H9 (cell line): ENCODE measurements at regions not wholly inside any gene's neighbourhood (a gene's known extent, or its start where the extent isn't known, plus 50 kb on each side); places are given as distances from the start of the nearest gene placed in this dataset.

Experiments
- DNase-seq: peaks from one replicate; pipeline ENCODE4 v3.0.0-alpha.2; 2017
- H2AFZ ChIP-seq: one replicate; pipeline ENCODE4 v1.6.1; 2013; ENCODE audit warnings: mild to moderate bottlenecking, low read length, control low read depth, moderate library complexity
- H2AK5ac ChIP-seq: 2 replicates; pipeline ENCODE4 v1.6.1; 2013; ENCODE audit warnings: low read length, control low read depth, mixed read lengths; ENCODE audit not compliant: insufficient read length
- H2BK120ac ChIP-seq: one replicate; pipeline ENCODE4 v1.6.1; 2013; ENCODE audit warnings: low read depth, mild to moderate bottlenecking, low read length, control low read depth, inconsistent platforms; ENCODE audit not compliant: poor library complexity, severe bottlenecking
- H2BK12ac ChIP-seq: 2 replicates; pipeline ENCODE4 v1.6.1; 2013; ENCODE audit warnings: low read length, control low read depth, mixed read lengths, low read depth; ENCODE audit not compliant: insufficient read length
- H2BK15ac ChIP-seq: 2 replicates; pipeline ENCODE4 v1.6.1; 2013; ENCODE audit warnings: low read depth, low read length, control low read depth
- H2BK20ac ChIP-seq: one replicate; pipeline ENCODE4 v1.6.1; 2013; ENCODE audit warnings: low read depth, mild to moderate bottlenecking, low read length, control low read depth, inconsistent platforms; ENCODE audit not compliant: poor library complexity, severe bottlenecking
- H2BK5ac ChIP-seq: 2 replicates; pipeline ENCODE4 v1.6.1; 2013; ENCODE audit warnings: low read length, control low read depth, mixed read lengths; ENCODE audit not compliant: insufficient read length
- H3K14ac ChIP-seq: 2 replicates; pipeline ENCODE4 v1.6.1; 2013; ENCODE audit warnings: low read length, control low read depth; ENCODE audit not compliant: insufficient read depth
- H3K18ac ChIP-seq: 2 replicates; pipeline ENCODE4 v1.6.1; 2013; ENCODE audit warnings: low read depth, mild to moderate bottlenecking, mixed read lengths, low read length, control low read depth; ENCODE audit not compliant: insufficient read length
- H3K23ac ChIP-seq: 2 replicates; pipeline ENCODE4 v1.6.1; 2013; ENCODE audit warnings: low read length, control low read depth, mixed read lengths, low read depth; ENCODE audit not compliant: insufficient read length
- H3K23me2 ChIP-seq: 2 replicates; pipeline ENCODE4 v1.6.1; 2013; ENCODE audit warnings: low read depth, mild to moderate bottlenecking, mixed read lengths, low read length, control low read depth; ENCODE audit not compliant: insufficient read length, poor library complexity, severe bottlenecking
- H3K27ac ChIP-seq: 2 replicates; pipeline ENCODE4 v1.5.1; 2013; ENCODE audit warnings: low read length, control low read depth, mixed read lengths, low read depth; ENCODE audit not compliant: insufficient read length
- H3K27me3 ChIP-seq: 2 replicates; pipeline ENCODE4 v1.6.1; 2013; ENCODE audit warnings: low read length, control low read depth, inconsistent platforms; ENCODE audit not compliant: insufficient read depth
- H3K4ac ChIP-seq: 2 replicates; pipeline ENCODE4 v1.6.1; 2013; ENCODE audit warnings: low read depth, mild to moderate bottlenecking, control low read depth, inconsistent platforms, low read length, moderate library complexity
- H3K4me1 ChIP-seq: 2 replicates; pipeline ENCODE4 v1.6.1; 2013; ENCODE audit warnings: low read length, control low read depth, inconsistent platforms; ENCODE audit not compliant: insufficient read depth
- H3K4me2 ChIP-seq: 2 replicates; pipeline ENCODE4 v1.6.1; 2013; ENCODE audit warnings: low read length, control low read depth, mixed read lengths; ENCODE audit not compliant: insufficient read length, insufficient read depth
- H3K56ac ChIP-seq: 2 replicates; pipeline ENCODE4 v1.6.1; 2013; ENCODE audit warnings: low read depth, mild to moderate bottlenecking, mixed read lengths, low read length, control low read depth; ENCODE audit not compliant: insufficient read length
- H3K79me1 ChIP-seq: 2 replicates; pipeline ENCODE4 v1.6.1; 2013; ENCODE audit warnings: low read depth, mild to moderate bottlenecking, moderate library complexity, low read length, control low read depth, inconsistent platforms; ENCODE audit not compliant: insufficient read depth, poor library complexity, severe bottlenecking
- H3K79me2 ChIP-seq: 2 replicates; pipeline ENCODE4 v1.6.1; 2013; ENCODE audit warnings: low read length, control low read depth, inconsistent platforms; ENCODE audit not compliant: insufficient read depth
- H3K9ac ChIP-seq: 2 replicates; pipeline ENCODE4 v1.6.1; 2013; ENCODE audit warnings: low read length, control low read depth, mixed read lengths; ENCODE audit not compliant: insufficient read length; ENCODE audit errors: extremely low read depth
- H3K9me3 ChIP-seq: one replicate; pipeline ENCODE4 v1.6.1; 2013; ENCODE audit warnings: low read depth, low read length, inconsistent platforms; ENCODE audit not compliant: control insufficient read depth
- H3T11ph ChIP-seq: one replicate; pipeline ENCODE4 v1.6.1; 2013; ENCODE audit warnings: mild to moderate bottlenecking, low read length, control low read depth, inconsistent platforms
- H4K20me1 ChIP-seq: one replicate; pipeline ENCODE4 v1.6.1; 2013; ENCODE audit not compliant: control insufficient read depth, insufficient read length, insufficient read depth
- H4K5ac ChIP-seq: 2 replicates; pipeline ENCODE4 v1.6.1; 2013; ENCODE audit warnings: low read depth, mild to moderate bottlenecking, mixed read lengths, low read length, control low read depth; ENCODE audit not compliant: insufficient read length
- H4K8ac ChIP-seq: replicated peaks from 2 replicates; pipeline ENCODE4 v1.6.1; 2013; ENCODE audit warnings: low read length, control low read depth, mixed read lengths, low read depth; ENCODE audit not compliant: insufficient read length
- H4K91ac ChIP-seq: 2 replicates; pipeline ENCODE4 v1.6.1; 2013; ENCODE audit warnings: low read depth, mild to moderate bottlenecking, moderate library complexity, mixed read lengths, low read length, control low read depth; ENCODE audit not compliant: insufficient read length
- H3K27ac Mint-ChIP-seq, 3 experiments: 2 replicates in 2 of 3; 3 replicates in 1 of 3; pipeline ENCODE4 v1.8.0; 2020 to 2021; ENCODE audit warnings: mixed read lengths in 3 of 3, mild to moderate bottlenecking in 1 of 3, moderate library complexity in 1 of 3
- H3K27me3 Mint-ChIP-seq: 2 replicates; pipeline ENCODE4 v1.8.0; 2021; ENCODE audit warnings: low read depth, mild to moderate bottlenecking, moderate library complexity, mixed read lengths
- H3K36me3 Mint-ChIP-seq, 3 experiments: 2 replicates in 2 of 3; 3 replicates in 1 of 3; pipeline ENCODE4 v1.8.0; 2020 to 2021; ENCODE audit warnings: low read depth in 3 of 3, mixed read lengths in 3 of 3; ENCODE audit not compliant: insufficient read depth in 1 of 3
- H3K4me1 Mint-ChIP-seq, 2 experiments: 2 replicates each; pipeline ENCODE4 v1.8.0; 2020; ENCODE audit warnings: mixed read lengths in 2 of 2
- H3K4me3 Mint-ChIP-seq, 2 experiments: 2 replicates in 1 of 2; 3 replicates in 1 of 2; pipeline ENCODE4 v1.8.0; 2020 to 2021; ENCODE audit warnings: mild to moderate bottlenecking in 2 of 2, mixed read lengths in 2 of 2, moderate library complexity in 1 of 2
- H3K9me3 Mint-ChIP-seq, 2 experiments: 2 replicates in 1 of 2; 3 replicates in 1 of 2; pipeline ENCODE4 v1.8.0; 2020; ENCODE audit warnings: mild to moderate bottlenecking in 2 of 2, mixed read lengths in 2 of 2, moderate library complexity in 1 of 2
- TF ChIP-seq, protein P1 (sequence below): fragments of 200-600 bp; sonication (generic); conservative IDR thresholded peaks from 3 replicates; pipeline ENCODE4 v1.8.0; 2021; ENCODE audit warnings: antibody characterized with exemption, mild to moderate bottlenecking

DNA sequence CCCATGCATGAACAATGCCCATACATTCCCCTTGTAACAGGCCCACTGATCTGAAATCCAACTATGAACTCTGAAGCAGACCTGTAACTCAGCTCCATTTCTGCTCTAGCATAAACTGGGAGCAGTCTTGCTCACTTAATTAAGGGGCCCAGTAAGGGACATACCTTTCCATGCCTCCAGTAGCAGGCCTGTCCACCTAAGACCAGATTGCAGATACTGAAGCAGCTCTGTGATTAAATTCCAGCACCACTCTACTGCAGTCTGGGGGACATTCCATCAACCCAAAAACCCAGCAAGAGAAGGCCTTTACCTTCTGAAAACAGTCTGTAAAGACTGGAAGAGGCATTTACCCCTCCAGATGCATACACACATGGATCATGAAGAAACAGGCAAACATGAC is 162.0 kb upstream of the NEIL3 start:
- Histone ChIP-seq H4K5ac (no peak overlapping the region), H3K4me2 (no peak overlapping the region), H2BK15ac (no peak overlapping the region), H3K23me2 (no peaks in the 10 kb centered on the region), H4K8ac (no peak overlapping the region), H3K23ac (no peak overlapping the region), H2AFZ (no peak overlapping the region), H3K18ac (no peak overlapping the region), H2AK5ac (no peak overlapping the region), H3K4me1 (no peaks in the 10 kb centered on the region), H4K91ac (no peak overlapping the region), H3K27me3 (no peaks in the 10 kb centered on the region), H3K4ac (no peak overlapping the region), H2BK120ac (no peak overlapping the region), H3T11ph (no peak overlapping the region), H2BK12ac (no peak overlapping the region), H2BK20ac (no peak overlapping the region), H3K14ac (no peak overlapping the region), H3K27ac (no peak overlapping the region), H3K56ac (no peak overlapping the region), H2BK5ac (no peak overlapping the region), H4K20me1 (no peaks in the 10 kb centered on the region), H3K79me2 (no peaks in the 10 kb centered on the region), H3K9ac (no peak overlapping the region), H3K9me3 (no peaks in the 10 kb centered on the region), H3K79me1 (no peaks in the 10 kb centered on the region)
- Mint-ChIP-seq H3K9me3 (peaks cover 4 to 10% of the 10 kb centered on the region in 2 experiments; a peak in 3 of 5 replicates), H3K27ac (peak overlapping the region in 2 of 3 experiments; percentile 32 to 40; a peak in 3 of 7 replicates), H3K4me1 (no peaks in the 10 kb centered on the region), H3K4me3 (no peak overlapping the region), H3K36me3 (peaks cover 0 to 8% (median 3%) of the 10 kb centered on the region in 3 experiments; a peak in 3 of 7 replicates), H3K27me3 (no peaks in the 10 kb centered on the region)
- DNase-seq = no peak
- TF ChIP-seq, protein P1, sequence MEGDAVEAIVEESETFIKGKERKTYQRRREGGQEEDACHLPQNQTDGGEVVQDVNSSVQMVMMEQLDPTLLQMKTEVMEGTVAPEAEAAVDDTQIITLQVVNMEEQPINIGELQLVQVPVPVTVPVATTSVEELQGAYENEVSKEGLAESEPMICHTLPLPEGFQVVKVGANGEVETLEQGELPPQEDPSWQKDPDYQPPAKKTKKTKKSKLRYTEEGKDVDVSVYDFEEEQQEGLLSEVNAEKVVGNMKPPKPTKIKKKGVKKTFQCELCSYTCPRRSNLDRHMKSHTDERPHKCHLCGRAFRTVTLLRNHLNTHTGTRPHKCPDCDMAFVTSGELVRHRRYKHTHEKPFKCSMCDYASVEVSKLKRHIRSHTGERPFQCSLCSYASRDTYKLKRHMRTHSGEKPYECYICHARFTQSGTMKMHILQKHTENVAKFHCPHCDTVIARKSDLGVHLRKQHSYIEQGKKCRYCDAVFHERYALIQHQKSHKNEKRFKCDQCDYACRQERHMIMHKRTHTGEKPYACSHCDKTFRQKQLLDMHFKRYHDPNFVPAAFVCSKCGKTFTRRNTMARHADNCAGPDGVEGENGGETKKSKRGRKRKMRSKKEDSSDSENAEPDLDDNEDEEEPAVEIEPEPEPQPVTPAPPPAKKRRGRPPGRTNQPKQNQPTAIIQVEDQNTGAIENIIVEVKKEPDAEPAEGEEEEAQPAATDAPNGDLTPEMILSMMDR = no peak
